Panc1 (cell line): ENCODE measurements at regions not wholly inside any gene's neighbourhood (a gene's known extent, or its start where the extent isn't known, plus 50 kb on each side); places are given as distances from the start of the nearest gene placed in this dataset.

Source experiments
- ATAC-seq: fragments of 200-7000 bp; cut with Tn5 transposase; 2 replicates; pipeline ENCODE4 v1.9.1; 2020; ENCODE audit warnings: mild to moderate bottlenecking, moderate library complexity
- BruUV-seq: library from RNA; stranded (reverse); fragments of 400-500 nt; replicated peaks from 2 replicates; lab custom pipeline; 2021; lab: Mats Ljungman, UMichigan
- CTCF ChIA-PET: fragments of 300-600 bp; sonication (Branson Sonifier 250); formaldehyde crosslinking; loops from one replicate; lab custom pipeline; 2022; ENCODE audit warnings: antibody characterized with exemption; lab: Charles Lee
- POLR2A ChIA-PET: fragments of 300-600 bp; sonication (Branson Sonifier 250); formaldehyde crosslinking; loops from one replicate; lab custom pipeline; 2022; ENCODE audit warnings: antibody characterized with exemption; lab: Charles Lee
- DNase-seq: peaks from one replicate; pipeline ENCODE4 v3.0.0-alpha.2; 2010; ENCODE audit warnings: low read depth, low spot score
- H3K27ac ChIP-seq: 2 replicates; pipeline ENCODE4 v1.5.1; 2011; ENCODE audit warnings: mild to moderate bottlenecking, low read length, inconsistent platforms
- H3K27me3 ChIP-seq: fragments of 200-500 bp; sonication (Bioruptor generic); 2 replicates; pipeline ENCODE4 v1.6.0; 2014; ENCODE audit warnings: low read length, inconsistent platforms; ENCODE audit not compliant: control insufficient read depth, insufficient read depth
- H3K36me3 ChIP-seq: fragments of 200-500 bp; sonication (Bioruptor generic); 2 replicates; pipeline ENCODE4 v1.5.1; 2014; ENCODE audit warnings: inconsistent platforms, mild to moderate bottlenecking, low read length, moderate library complexity; ENCODE audit not compliant: control insufficient read depth, insufficient read depth
- H3K4me1 ChIP-seq: 2 replicates; pipeline ENCODE4 v1.5.1; 2011; ENCODE audit warnings: inconsistent platforms, mild to moderate bottlenecking, low read length, moderate library complexity; ENCODE audit not compliant: control insufficient read depth, insufficient read depth
- H3K4me3 ChIP-seq, 2 experiments: 2 replicates each; pipeline ENCODE4 v1.5.1; 2011 to 2012; ENCODE audit warnings: low read depth in 2 of 2, low read length in 2 of 2, mild to moderate bottlenecking in 2 of 2, inconsistent platforms in 1 of 2, moderate library complexity in 1 of 2
- H3K9me3 ChIP-seq: fragments of 200-500 bp; sonication (Bioruptor generic); 2 replicates; pipeline ENCODE4 v1.5.1; 2014; ENCODE audit warnings: low read depth, mild to moderate bottlenecking, inconsistent platforms, low read length, moderate library complexity; ENCODE audit not compliant: control insufficient read depth, insufficient read depth
- CTCF ChIP-seq: fragments of 450-650 bp; IDR thresholded peaks from 2 replicates; pipeline ENCODE4 v1.5.1; 2017; ENCODE audit warnings: mild to moderate bottlenecking
- POLR2AphosphoS5 ChIP-seq: IDR thresholded peaks from 2 replicates; pipeline ENCODE4 v1.6.1; 2012; ENCODE audit warnings: mild to moderate bottlenecking, low read depth, low read length, moderate library complexity
- SIN3A ChIP-seq: IDR thresholded peaks from 2 replicates; pipeline ENCODE4 v1.6.1; 2012; ENCODE audit warnings: low read depth, mild to moderate bottlenecking, low read length, moderate library complexity, borderline replicate concordance; ENCODE audit not compliant: insufficient read depth
- TCF7L2 ChIP-seq: IDR thresholded peaks from 2 replicates; pipeline ENCODE4 v1.6.1; 2011; ENCODE audit warnings: mild to moderate bottlenecking, low read depth, low read length, inconsistent platforms
- in situ Hi-C: cut with HindIII; loops from 2 replicates; pipeline ENCODE4 v1.10.0; 2016; ENCODE audit warnings: low sequenced_read_pairs, low pct_unique_long_range_greater_than_20kb
- intact Hi-C: fragments of 100-400 bp; cut with micrococcal nuclease; formaldehyde crosslinking; loops from one replicate; pipeline ENCODE4 v1.10.0; 2022; ENCODE audit not compliant: unreplicated experiment
- TF ChIP-seq, protein P1 (sequence below), 2 experiments: IDR thresholded peaks; 2 replicates each; pipeline ENCODE4 v1.6.1; 2011 to 2012; ENCODE audit warnings: low read depth in 2 of 2, control low read depth in 1 of 2, low read length in 1 of 2, mild to moderate bottlenecking in 1 of 2, moderate library complexity in 1 of 2; ENCODE audit not compliant: insufficient read depth in 1 of 2

- in situ Hi-C loops, result no loop called here
- ChIA-PET POLR2A (no interaction called here), CTCF (no interaction called here)
- Histone ChIP-seq H3K4me3 (no peak overlapping the region), H3K36me3 (no peaks in the 10 kb centered on the region), H3K27ac (no peak overlapping the region), H3K4me1 (no peaks in the 10 kb centered on the region), H3K27me3 (no peaks in the 10 kb centered on the region), H3K9me3 (no peaks in the 10 kb centered on the region)
- TF ChIP-seq POLR2AphosphoS5, result no peak
- no peak for TF ChIP-seq SIN3A
- TF ChIP-seq, protein P1, sequence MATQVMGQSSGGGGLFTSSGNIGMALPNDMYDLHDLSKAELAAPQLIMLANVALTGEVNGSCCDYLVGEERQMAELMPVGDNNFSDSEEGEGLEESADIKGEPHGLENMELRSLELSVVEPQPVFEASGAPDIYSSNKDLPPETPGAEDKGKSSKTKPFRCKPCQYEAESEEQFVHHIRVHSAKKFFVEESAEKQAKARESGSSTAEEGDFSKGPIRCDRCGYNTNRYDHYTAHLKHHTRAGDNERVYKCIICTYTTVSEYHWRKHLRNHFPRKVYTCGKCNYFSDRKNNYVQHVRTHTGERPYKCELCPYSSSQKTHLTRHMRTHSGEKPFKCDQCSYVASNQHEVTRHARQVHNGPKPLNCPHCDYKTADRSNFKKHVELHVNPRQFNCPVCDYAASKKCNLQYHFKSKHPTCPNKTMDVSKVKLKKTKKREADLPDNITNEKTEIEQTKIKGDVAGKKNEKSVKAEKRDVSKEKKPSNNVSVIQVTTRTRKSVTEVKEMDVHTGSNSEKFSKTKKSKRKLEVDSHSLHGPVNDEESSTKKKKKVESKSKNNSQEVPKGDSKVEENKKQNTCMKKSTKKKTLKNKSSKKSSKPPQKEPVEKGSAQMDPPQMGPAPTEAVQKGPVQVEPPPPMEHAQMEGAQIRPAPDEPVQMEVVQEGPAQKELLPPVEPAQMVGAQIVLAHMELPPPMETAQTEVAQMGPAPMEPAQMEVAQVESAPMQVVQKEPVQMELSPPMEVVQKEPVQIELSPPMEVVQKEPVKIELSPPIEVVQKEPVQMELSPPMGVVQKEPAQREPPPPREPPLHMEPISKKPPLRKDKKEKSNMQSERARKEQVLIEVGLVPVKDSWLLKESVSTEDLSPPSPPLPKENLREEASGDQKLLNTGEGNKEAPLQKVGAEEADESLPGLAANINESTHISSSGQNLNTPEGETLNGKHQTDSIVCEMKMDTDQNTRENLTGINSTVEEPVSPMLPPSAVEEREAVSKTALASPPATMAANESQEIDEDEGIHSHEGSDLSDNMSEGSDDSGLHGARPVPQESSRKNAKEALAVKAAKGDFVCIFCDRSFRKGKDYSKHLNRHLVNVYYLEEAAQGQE (IDR thresholded peaks at IDR 0.05; ENCODE audit: insufficient read depth in 1 of 2, low read depth in 2 of 2, low read length in 1 of 2), result no peak
- TF ChIP-seq CTCF, result no peak
- TF ChIP-seq TCF7L2, result no peak
- intact Hi-C loops, result no loop called here
- no peak for DNase-seq
- BruUV-seq, result no TSS peak
- no peak for ATAC-seq
These were observed 468.8 kb downstream of the BCL11B start for GRCh38 chr14:98803196-98803595.

GRCh38 chr14:98808494-98809407 is 463.2 kb downstream of the BCL11B start:
- no peak for DNase-seq
- ChIA-PET POLR2A (no interaction called here), CTCF (no interaction called here)
- TF ChIP-seq, protein P1 (IDR thresholded peaks at IDR 0.05; ENCODE audit: insufficient read depth in 1 of 2, low read depth in 2 of 2, low read length in 1 of 2), result no peak
- no peak for TF ChIP-seq TCF7L2
- no peak for TF ChIP-seq CTCF
- TF ChIP-seq POLR2AphosphoS5, result no peak
- TF ChIP-seq SIN3A, result no peak
- in situ Hi-C loops, result no loop called here
- H3K4me1 ChIP-seq, result no peaks in the 10 kb centered on the region
- ATAC-seq, result no peak
- no peaks in the 10 kb centered on the region for H3K9me3 ChIP-seq
- no peaks in the 10 kb centered on the region; the same call in 1 of the 2 replicates for H3K27me3 ChIP-seq
- intact Hi-C loops, result no loop called here
- H3K27ac ChIP-seq, result no peak overlapping the region
- H3K36me3 ChIP-seq, result no peaks in the 10 kb centered on the region
- no TSS peak for BruUV-seq
- H3K4me3 ChIP-seq, result no peak overlapping the region
